ENCODE measurements at regions not wholly inside any gene's neighbourhood (a gene's known extent, or its start where the extent isn't known, plus 50 kb on each side); places are given as distances from the start of the nearest gene placed in this dataset.
"Not testable (repeated sequence)": the region's sequence is repeated elsewhere in the genome, so short reads cannot be mapped to it uniquely, and the experiment has no call there.

DNA sequence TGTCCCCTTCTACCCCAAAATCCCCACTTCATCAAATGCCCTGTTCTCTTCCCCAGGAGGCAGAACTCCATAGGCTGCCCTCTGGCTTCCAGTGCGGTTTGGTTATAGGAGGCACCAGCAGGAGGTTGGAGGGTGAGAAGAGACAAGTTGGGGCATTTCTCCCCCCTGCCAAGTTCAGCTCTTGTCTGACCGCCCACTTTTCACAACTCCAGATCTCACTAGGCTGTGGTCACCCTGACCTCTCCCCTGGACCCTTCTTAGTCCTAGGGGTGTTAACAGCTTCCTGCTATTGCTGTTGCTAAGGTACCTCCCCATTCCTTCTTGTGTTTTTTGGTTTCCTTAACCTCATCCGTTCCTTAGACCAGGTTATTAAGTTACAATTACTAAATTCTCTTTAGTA is 95.1 kb downstream of the FOXD4L6 start:
- TF ChIP-seq, protein P1, sequence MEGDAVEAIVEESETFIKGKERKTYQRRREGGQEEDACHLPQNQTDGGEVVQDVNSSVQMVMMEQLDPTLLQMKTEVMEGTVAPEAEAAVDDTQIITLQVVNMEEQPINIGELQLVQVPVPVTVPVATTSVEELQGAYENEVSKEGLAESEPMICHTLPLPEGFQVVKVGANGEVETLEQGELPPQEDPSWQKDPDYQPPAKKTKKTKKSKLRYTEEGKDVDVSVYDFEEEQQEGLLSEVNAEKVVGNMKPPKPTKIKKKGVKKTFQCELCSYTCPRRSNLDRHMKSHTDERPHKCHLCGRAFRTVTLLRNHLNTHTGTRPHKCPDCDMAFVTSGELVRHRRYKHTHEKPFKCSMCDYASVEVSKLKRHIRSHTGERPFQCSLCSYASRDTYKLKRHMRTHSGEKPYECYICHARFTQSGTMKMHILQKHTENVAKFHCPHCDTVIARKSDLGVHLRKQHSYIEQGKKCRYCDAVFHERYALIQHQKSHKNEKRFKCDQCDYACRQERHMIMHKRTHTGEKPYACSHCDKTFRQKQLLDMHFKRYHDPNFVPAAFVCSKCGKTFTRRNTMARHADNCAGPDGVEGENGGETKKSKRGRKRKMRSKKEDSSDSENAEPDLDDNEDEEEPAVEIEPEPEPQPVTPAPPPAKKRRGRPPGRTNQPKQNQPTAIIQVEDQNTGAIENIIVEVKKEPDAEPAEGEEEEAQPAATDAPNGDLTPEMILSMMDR (conservative IDR thresholded peaks at IDR 0.05): not testable (repeated sequence)
- not testable (repeated sequence) for TF ChIP-seq ZFX (IDR thresholded peaks at IDR 0.05)
